Neural crest cell (in vitro differentiated cells): ENCODE measurements at regions not wholly inside any gene's neighbourhood (a gene's known extent, or its start where the extent isn't known, plus 50 kb on each side); places are given as distances from the start of the nearest gene placed in this dataset.
"Not testable (repeated sequence)": the region's sequence is repeated elsewhere in the genome, so short reads cannot be mapped to it uniquely, and the experiment has no call there.

Experiments used
- DNase-seq: peaks from one replicate; pipeline ENCODE4 v3.0.0; 2021; ENCODE audit warnings: low read depth, mixed read lengths, low spot score
- H3K27ac Mint-ChIP-seq: one replicate; pipeline ENCODE4 v1.8.0; 2021; ENCODE audit warnings: mild to moderate bottlenecking, mixed read lengths; ENCODE audit not compliant: unreplicated experiment
- H3K27me3 Mint-ChIP-seq: 2 replicates; pipeline ENCODE4 v1.8.0; 2021; ENCODE audit warnings: low read depth, mild to moderate bottlenecking, mixed read lengths
- H3K36me3 Mint-ChIP-seq: 2 replicates; pipeline ENCODE4 v1.8.0; 2021; ENCODE audit warnings: low read depth, mild to moderate bottlenecking, mixed read lengths
- H3K4me1 Mint-ChIP-seq: 2 replicates; pipeline ENCODE4 v1.8.0; 2021; ENCODE audit warnings: mixed read lengths
- H3K4me3 Mint-ChIP-seq: one replicate; pipeline ENCODE4 v1.8.0; 2021; ENCODE audit warnings: mild to moderate bottlenecking, mixed read lengths
- H3K9me3 Mint-ChIP-seq: 2 replicates; pipeline ENCODE4 v1.8.0; 2021; ENCODE audit warnings: mixed read lengths
- CTCF ChIP-seq: fragments of 200-600 bp; sonication (generic); conservative IDR thresholded peaks from 2 replicates; pipeline ENCODE4 v1.5.0; 2021; ENCODE audit warnings: antibody characterized with exemption, mild to moderate bottlenecking

DNA sequence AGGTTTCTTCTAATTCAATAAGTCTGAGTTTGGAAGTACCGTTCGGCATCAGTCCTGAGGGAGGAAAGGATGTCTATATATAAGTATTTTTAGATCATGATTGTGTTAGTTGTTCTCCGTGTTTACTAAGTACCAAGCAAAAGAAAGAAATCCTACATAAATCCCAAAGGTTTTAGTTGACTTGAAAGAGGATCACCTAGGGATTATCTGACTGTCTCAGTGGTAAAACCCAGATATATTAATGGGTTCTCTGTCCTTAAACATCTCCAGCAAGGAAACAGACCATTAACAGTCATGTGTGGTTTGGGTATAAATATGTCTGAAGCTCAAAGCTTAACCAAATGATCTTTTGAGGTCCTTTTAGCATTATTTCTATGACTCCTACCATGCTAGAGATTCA lies 207.1 kb upstream of the RASGEF1B start:
- DNase-seq = no peak
- Mint-ChIP-seq H3K27me3 (peaks cover 15% of the 10 kb centered on the region), H3K36me3 (no peaks in the 10 kb centered on the region), H3K4me1 (no peaks in the 10 kb centered on the region), H3K4me3 (no peak overlapping the region), H3K27ac (no peak overlapping the region), H3K9me3 (no peaks in the 10 kb centered on the region)
- no peak for TF ChIP-seq CTCF

DNA sequence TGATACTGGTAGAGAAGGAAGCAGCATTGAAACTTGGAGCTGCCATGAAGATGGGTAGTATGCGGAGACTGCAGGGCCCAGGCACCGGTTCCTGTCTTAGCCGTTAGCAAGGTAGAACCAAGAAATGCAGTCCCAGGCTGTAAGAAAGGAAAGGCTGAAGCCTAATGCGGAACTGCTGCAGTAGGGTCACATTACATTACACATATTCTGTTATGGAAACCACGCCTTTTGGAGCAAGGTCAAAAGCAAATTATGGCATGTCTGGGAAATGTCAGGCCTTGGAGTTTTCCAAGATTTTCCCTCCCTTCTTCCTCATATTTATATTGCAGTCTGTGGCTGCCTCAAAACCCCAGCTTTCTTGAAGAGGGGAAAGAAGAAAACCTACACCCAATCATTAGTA lies 204.8 kb upstream of the RASGEF1B start:
- Mint-ChIP-seq H3K9me3 (no peaks in the 10 kb centered on the region), H3K27ac (no peak overlapping the region), H3K36me3 (no peaks in the 10 kb centered on the region), H3K4me3 (no peak overlapping the region), H3K4me1 (no peaks in the 10 kb centered on the region), H3K27me3 (peaks cover 12% of the 10 kb centered on the region)
- no peak for DNase-seq
- no peak for TF ChIP-seq CTCF

GRCh38 chr4:81675791-81676393 lies 204.2 kb upstream of the RASGEF1B start:
- DNase-seq = no peak
- H3K36me3 Mint-ChIP-seq = no peaks in the 10 kb centered on the region
- H3K4me3 Mint-ChIP-seq = no peak overlapping the region
- peaks cover 8% of the 10 kb centered on the region for H3K27me3 Mint-ChIP-seq
- no peaks in the 10 kb centered on the region for H3K4me1 Mint-ChIP-seq
- no peak for TF ChIP-seq CTCF
- H3K9me3 Mint-ChIP-seq = no peaks in the 10 kb centered on the region
- H3K27ac Mint-ChIP-seq = no peak overlapping the region

DNA sequence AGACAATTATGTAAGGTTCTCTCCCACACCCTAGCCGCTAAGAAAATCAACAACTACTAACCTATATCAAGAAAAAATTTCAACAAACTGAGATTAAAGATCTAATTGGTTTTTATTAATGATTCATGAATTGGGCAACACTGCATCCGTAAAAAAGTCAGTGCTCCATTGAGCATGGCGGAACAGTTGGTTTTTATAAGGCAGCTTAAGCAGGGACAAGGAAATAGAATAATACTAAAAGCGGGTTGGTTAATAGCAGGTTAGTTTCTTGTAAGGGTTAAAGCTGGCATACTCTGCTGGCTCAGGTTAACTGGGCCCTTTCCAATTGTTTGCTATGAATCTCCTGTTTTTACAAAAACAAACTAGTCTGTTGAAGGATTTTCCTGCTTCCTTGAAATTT lies 202.3 kb upstream of the RASGEF1B start:
- no peaks in the 10 kb centered on the region for H3K9me3 Mint-ChIP-seq
- no peaks in the 10 kb centered on the region for H3K27me3 Mint-ChIP-seq
- no peak overlapping the region for H3K4me3 Mint-ChIP-seq
- no peaks in the 10 kb centered on the region for H3K4me1 Mint-ChIP-seq
- H3K27ac Mint-ChIP-seq = no peak overlapping the region
- no peaks in the 10 kb centered on the region for H3K36me3 Mint-ChIP-seq
- no peak for TF ChIP-seq CTCF
- DNase-seq = no peak

DNA sequence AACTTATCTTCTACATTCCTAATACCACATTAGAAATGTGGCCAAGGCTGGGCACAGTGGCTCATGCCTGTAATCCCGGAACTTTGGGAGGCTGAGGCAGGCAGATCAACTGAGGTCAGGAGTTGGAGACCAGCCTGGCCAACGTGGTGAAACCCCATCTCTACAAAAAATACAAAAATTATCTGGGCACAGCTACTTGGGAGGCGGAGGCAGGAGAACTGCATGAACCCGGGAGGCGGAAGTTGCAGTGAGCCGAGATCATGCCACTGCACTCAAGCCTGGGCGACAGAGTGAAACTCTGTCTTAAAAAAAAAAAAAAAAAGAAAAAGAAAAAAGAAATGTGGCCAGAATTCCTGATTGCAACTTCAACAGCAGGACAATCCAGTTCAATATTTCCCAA lies 196.6 kb upstream of the RASGEF1B start:
- H3K4me1 Mint-ChIP-seq, H3K27ac Mint-ChIP-seq, H3K27me3 Mint-ChIP-seq, H3K4me3 Mint-ChIP-seq, DNase-seq, H3K9me3 Mint-ChIP-seq, H3K36me3 Mint-ChIP-seq: not testable (repeated sequence)

DNA sequence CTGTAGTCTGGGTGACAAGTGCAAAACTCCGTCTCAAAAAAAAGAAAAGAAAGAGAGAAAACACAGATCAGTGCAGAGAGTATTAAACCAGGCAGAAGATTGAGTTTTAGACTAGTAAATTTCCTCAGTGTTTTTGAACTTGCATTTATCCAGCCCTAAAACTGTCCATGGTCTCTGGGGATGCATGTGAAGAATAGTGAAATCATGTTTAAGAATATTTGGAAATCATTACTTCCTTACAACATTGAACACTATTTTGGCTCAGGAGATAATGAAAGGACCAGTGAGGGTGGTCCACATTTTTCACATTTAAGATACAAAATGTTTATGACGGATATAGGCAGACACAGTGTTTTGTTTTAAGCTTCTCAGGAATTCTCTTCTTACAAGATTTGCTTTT lies 195.8 kb upstream of the RASGEF1B start:
- Mint-ChIP-seq H3K27me3 (no peaks in the 10 kb centered on the region), H3K4me1 (no peaks in the 10 kb centered on the region), H3K36me3 (no peaks in the 10 kb centered on the region), H3K9me3 (no peaks in the 10 kb centered on the region), H3K4me3 (no peak overlapping the region), H3K27ac (no peak overlapping the region)
- DNase-seq = no peak
- no peak for TF ChIP-seq CTCF
